ENCODE measurements at regions not wholly inside any gene's neighbourhood (a gene's known extent, or its start where the extent isn't known, plus 50 kb on each side); places are given as distances from the start of the nearest gene placed in this dataset.

- DNase-seq = no peak
These were observed 351.0 kb downstream of the GALR1 start for GRCh38 chr18:77600674-77601073.

DNA sequence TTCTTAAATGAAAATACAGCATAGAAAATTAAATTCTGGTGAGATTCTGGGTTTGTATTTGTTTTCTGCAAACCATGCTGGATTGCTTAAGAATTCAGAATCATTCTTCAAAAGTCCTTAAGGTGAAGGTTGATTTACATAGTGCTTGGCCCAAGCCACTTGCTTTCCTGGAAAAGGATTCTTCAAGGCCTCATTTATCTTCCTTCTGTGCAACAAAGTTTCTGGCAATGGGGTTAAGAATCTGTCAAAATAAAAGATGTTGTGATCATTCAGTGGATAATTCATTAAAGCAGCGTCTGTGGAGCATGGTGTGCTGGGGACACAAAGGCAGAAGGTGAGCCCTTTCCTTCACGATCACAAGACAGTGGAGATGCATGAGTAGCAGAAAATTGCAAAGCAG, 351.9 kb downstream of the GALR1 start:
- DNase-seq = no peak

- no peak for DNase-seq
These were observed 357.4 kb downstream of the GALR1 start for GRCh38 chr18:77607087-77607486.

DNA sequence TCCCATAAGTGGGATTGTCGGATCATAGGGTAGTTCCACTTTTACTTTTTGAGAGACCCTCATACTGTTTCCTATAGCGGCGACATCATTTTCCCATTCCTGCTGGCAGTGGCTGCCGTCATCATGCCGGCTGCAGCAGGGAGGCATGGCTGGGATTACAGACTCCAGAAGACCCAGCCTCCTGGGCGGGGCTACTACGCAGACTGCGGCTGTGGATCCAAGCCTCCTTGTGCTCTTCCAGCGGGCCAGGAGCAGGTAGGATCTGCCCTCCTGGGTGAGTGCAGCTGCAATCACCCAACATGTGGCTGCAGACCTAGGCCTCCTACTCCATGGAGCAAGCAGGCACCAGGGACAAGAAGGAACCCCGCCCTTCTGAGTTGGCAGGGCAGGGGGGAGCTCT, 359.2 kb downstream of the GALR1 start:
- no peak for DNase-seq

DNA sequence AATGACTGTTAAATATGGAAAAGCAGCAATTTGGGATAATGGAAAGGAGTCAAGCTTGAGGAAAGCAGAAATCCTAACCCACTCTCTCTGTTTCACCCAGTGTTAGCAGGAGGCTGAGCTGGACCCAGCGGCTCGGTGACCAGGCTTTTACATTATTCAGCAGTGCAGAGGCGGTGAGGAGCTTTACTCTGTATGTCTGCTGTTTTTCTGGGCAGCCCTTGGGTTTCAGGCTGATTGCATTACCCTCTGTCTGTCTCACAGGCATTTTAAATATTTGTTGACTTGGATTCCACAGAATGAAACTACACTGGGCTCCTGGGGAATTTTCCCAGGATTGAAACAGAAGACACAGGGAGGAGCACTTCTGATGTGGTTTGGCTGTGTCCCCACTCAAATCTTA, 368.0 kb downstream of the GALR1 start:
- no peak for DNase-seq

DNA sequence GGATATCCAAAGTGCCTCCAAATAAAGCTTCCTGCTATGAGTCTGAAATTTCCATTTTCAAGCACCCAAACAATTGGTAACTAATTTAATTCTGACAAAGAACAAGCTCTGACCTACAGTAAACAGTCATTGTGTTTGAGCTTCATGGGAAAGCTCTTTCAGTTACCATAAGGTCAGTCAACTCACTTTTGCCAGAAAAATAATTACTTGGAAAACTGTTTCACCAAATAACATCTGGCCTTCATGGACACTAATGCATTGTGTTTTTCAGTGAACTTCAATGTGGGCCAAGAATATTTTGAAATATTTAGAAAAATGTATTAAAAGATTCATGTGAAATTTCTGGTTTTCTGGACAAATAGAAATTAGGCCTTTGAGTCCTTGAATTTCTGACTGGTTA, 369.9 kb downstream of the GALR1 start:
- DNase-seq = no peak

DNA sequence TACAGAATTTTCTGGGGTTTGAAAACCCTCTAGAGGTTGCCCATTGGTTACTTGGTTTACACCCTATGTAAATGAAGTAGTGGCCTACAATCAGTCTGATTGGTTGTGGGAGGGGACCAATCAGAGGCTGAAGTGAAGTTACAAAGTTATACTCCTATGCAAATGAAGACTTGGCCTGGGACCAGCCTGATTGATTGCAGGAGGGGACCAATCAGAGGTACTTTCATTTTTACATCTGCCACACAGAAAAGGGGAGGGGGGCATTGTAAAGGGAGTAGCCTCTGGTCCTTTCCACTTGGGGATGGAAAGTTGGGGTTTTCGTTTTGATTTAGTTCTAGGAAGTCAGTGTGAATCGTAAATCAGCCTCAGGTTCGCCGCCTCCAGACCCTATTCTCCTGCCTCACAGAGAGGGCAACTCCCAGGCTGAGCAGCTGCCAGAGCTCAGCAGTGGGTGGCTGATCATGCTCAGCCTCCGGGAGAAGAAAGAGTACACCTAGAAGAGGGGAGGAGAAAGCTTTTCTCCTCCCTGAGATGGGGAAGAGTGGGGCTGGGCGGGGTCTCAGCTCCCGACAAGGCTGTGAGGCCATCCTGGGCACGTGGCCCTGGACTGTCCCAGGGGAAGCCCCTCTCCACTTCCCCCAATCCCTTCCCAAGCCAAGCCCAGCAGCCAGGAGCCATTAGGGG, 372.5 kb downstream of the GALR1 start:
- peak; percentile 48 for DNase-seq

DNA sequence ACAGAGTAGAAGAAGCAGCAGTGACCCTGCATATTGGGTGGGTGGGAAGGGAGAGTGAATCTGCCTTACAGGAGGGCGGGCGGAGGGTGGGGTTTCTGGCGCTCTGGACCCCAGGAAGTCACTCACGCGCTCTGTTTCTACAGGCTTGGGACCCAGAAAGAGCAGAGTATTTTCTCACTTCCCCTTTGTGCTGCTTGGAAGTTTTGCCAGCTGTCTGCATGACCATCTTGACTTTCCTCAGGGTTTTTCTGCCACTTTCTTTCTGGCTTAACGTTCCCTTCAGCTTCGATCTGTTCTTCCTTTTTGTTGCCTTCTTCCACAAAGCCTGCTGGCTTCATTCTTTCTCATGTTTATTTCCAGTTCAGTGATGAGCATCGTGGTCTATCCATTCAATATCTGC, 383.1 kb downstream of the GALR1 start:
- no peak for DNase-seq

DNA sequence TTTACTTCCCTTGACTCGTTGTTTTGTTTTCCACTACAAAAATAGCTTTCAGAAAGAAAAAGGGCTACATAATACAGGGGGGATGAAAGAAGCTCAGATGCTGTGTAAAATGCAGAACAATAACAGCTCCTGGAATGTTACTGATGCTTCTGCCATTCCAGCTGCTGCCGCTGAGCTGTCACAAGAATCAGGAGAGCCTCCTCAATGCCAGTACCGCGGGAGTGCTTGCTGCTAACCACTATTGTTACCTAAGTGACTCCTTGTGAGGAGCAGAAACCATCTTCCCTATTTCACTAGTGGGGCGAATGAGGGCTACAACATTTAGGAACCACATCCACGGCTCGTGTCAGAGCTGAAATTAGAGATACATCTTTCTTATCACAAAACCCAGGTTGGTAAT, 384.8 kb downstream of the GALR1 start:
- no peak for DNase-seq

DNA sequence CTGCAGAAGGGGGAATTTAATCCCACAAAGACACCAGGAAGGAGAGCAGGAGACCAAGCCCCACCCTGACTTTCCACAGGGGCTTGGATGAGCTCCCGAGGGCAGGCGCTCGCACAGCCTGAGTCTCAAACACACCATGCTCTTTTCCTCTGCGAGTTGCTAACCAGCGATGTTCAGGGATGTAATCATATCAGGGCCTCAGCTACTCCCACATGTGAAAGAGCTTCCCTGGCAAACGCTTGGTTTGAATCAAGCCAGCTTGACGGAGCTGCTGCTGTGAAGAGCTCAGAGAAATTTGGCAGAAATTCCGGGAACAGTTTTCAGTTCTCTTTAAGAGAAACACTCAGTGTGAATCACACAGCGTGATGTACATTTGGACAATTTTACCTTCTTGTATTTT, 385.8 kb downstream of the GALR1 start:
- no peak for DNase-seq

GRCh38 chr18:77635858-77636257, 386.2 kb downstream of the GALR1 start:
- no peak for DNase-seq

DNA sequence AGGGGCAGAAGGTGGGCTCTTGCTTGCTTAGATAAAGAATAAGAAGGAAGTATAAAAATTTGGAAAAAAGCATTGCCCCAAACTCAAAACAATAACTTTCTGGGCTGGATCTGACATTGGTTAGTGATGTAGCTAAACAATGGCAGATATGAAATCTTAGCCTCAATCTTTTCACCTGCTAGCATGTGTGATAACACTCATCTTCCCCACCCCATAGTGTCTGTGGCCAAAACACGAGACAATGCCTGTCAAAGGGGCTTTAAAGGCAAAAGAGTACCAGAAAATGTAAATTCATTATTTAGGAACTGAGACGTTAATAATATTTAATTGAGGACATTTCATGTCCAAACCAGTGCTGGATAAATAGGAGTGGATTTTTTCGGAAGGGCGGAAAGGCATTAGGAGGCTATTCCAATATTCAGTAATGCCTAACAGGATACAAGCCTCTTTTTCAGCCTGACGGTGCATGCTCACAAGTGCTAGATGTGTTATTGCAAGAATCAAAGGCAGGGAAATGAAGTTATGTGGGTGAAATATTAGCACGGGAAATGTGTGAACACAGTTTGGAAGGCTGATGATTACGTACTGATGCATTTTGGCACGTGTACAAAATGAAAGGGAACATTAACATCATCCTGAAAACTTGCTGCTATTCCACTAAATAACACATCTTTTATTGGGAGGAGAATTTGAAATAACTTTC, 395.7 kb downstream of the GALR1 start:
- DNase-seq = no peak

GRCh38 chr18:77647472-77647871, 397.8 kb downstream of the GALR1 start:
- no peak for DNase-seq

DNA sequence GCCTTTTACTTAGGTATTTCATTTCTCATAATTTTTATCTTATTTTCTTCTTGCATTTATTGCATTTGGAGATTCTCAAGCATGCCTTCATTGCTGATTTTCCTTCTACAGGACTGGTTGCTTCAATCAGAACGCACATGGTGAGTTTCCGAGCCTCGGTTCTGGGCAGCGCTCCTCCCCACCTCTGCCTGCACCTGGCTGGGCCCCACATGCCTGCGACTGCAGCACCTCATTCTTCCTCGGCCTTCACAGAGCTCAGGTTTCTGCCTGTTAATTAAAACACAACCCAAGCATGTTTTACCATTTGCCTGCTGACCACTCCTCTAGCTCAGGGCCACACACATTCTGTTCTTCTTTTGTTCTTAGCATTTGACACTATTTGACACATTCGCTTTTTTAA, 398.8 kb downstream of the GALR1 start:
- DNase-seq = no peak

GRCh38 chr18:77650799-77651385, 401.2 kb downstream of the GALR1 start:
- DNase-seq = peak; percentile 67

DNA sequence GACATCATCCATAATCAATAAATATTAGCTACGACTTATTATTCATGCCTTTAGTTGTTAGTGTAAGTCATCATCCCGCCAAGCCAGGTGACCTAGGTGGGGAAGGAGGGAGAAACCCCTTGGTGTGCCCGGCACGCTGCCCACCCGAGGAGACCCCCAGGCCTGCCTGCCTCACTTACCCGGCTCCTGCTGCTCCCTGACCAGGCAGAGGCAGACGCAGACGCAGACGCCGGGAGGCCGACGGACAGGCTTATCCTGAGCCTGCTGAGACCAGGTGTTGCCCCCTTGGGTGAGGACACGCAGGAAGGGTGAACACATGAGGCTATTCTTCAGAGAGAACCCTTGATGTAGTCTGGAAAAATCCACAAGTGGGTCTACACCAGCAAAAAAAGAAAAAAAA, 401.8 kb downstream of the GALR1 start:
- no peak for DNase-seq

DNA sequence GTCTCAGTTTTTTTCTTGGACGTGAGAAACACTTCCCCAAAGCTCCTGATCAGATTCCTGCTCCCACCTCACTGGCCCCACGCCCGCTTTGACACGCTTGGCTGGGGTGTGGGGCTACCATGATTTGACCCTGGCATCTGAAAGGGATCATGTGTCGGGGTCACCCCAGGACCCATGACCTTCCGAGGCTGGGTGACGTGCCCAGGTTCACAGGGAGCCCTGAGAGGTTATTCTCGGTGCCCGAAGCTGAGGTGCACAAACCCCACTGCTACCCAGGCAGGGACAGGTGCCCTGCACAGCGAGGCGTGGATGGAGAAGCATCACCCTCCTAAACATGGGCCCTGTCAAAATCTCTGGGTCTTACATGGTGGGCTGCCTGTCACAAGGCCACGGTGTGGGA, 404.1 kb downstream of the GALR1 start:
- no peak for DNase-seq

DNA sequence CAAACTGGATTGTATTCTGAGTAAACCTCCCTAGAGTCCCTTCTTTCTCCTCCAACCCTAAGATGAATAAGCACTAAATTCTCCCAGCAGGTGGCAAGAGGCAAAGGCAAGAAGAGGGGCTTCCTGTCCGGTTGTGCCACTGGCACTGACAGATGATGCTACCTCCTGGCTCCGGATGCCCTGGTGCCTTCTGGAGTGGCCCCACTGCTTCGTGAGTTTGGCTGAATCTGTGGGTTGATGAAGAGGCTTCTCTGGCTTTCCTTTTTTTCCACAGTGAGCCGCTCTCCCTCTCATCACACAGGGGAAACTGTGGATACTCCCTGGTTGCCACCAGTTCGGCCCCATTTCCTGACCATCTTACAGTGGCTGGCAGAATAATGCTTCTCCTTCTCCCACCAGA, 404.7 kb downstream of the GALR1 start:
- no peak for DNase-seq

DNA sequence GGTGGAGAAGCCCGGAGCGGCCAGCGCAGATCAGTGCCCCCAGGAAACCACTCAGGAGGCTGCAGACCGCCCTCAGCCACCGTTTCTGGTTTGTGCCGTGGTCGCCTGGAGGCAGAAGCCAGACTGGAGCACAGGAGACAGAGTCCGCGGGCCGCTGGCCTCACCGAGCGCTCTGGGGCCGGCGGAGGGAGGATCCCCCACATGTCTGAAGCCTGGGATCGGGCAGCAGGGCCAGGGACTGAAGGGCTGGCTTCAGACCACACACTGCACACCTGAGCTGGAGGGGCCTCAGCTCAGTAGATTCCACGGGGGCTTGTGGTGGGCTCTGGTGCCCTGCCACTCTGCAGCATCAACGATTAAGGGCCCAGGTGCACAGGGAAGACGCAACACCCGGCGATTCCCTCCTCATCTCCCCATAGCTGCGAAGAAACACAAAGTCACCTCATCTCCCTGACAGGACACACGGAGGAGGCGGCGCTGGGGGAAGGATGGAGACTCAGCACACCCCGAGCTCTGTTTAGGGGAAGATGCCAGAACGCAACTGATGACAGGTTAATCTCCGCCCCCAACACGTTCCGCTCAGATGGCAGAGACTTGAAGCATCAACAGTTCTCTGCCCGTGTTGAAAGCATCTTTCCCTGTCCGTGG, 408.1 kb downstream of the GALR1 start:
- DNase-seq = no peak

DNA sequence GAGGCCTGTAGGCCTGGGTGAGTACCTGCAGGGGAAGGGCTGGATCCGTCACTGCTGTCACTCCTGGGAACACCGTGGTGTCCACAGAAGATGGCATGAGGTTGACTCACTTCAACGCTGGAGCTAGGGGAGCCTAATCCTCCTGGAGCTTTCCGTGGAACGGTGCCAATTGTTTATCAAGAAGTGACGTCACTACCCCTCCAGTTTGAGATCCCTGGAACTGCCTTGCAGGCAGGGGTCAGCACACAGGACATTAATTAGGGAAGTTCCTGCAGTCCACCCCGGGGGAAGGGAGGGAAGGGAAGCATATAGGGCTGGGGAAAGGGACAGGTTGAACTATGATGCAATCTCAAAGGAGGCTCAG, 408.6 kb downstream of the GALR1 start:
- DNase-seq = no peak

DNA sequence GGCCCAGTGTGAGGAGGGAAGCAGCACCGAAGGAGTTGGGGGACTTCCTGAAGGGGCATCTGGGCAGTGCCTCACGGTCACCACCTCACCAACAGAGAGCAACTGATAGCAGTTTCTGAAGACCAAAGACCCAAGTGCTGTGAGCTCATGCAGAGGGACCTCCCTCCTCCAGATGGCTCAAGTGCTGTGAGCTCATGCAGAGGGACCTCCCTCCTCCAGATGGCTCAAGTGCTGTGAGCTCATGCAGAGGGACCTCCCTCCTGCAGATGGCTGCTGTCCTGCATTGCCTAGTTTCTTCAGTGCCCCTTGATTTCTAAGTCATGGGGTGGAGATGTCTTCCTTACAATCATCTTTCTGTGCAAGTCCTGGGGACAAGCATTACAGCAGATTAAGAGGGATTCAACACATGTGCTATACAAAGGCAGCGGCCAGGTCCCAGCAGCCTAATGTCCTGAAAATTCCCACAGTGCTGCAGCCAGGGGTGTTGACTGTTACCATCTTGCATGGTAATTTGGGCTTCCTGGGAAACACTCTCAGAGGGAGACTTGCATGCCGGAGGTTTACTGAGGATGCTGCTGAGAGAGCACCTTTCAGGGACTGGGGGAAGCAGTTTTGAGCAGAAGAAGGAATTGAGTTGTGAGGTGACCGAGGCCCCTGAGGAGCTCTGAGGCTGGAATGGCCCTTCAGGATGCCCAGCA, 409.3 kb downstream of the GALR1 start:
- no peak for DNase-seq

GRCh38 chr18:77666613-77667012, 417.0 kb downstream of the GALR1 start:
- no peak for DNase-seq

DNA sequence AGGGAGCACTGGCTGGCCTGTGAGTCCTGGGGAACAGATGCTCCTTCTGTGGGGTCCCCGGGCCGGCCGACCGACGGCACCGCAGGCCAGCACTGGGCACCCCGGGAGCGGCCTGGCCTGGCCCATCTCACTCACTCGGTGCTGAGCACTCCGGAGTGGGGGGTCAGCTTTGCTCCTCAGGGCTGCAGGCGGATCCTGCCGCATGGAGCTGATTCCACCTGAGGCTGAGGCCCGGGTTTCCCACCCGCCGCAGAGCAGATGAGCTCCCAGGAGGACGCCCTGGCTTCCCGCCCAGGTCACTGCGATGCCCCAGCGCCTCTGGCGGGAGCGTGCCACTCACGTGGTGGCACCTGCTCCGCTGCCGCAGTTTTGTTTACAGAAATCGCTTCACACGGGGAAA, 418.6 kb downstream of the GALR1 start:
- DNase-seq = no peak

DNA sequence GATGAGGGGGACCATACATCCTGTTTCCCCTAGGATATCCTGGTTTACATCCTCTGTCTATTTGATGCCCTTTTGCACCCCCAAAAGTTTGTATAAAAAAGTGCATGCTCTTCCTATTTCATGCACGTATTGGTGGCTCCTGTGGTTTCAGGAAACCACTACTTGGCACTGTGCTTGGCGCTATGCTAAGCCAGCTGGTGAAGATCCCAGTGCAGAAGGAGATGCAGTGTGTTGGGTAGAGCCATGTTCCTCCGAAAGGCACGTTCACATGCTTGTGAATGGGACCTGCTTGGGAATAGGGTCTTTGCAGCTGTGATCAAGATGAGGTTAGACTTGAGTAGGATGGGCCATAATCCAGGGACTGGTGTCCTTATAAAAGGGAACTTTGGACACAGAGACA, 419.7 kb downstream of the GALR1 start:
- DNase-seq = no peak

Data from NCI-H1436 (cell line).